ENCODE measurements at regions not wholly inside any gene's neighbourhood (a gene's known extent, or its start where the extent isn't known, plus 50 kb on each side); places are given as distances from the start of the nearest gene placed in this dataset.

DNA sequence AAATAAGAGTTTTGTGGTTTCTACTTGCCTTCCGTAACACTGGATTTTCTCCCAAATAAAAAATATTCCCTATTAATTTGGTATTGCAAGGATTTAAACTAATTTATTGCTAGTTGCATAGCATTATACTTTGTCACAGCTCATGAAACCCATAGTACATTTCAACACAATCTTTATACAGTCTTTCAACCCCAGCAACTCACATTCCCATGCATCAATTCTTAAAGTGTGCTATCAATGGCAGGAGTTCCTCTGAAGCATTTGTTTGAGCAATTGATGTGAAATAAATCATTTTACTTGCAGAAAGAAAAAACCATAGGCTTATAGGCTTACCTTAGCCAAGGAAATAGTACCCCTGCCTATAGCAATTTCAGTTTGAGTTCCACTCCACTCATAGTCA lies 251.9 kb downstream of the PAPSS1 start (continued):
- no peak for TF ChIP-seq E2F8 (IDR thresholded peaks at IDR 0.05; ENCODE audit: low read depth, partially characterized antibody)

- BruUV-seq (replicated peaks): no TSS peak
- no peak for FAIRE-seq
- Histone ChIP-seq H3K4me2 (ENCODE audit: control insufficient read depth, insufficient read depth) (no peak overlapping the region), H4K20me1 (ENCODE audit: control insufficient read depth, insufficient read depth) (no peaks in the 10 kb centered on the region), H3K9me3 (replicated peaks; ENCODE audit: control insufficient read depth, insufficient read depth, low read length) (no peaks in the 10 kb centered on the region), H2AFZ (ENCODE audit: control insufficient read depth, low read depth, low read length) (no peak overlapping the region), H3K4me3 (no peak overlapping the region), H3K27me3 (replicated peaks in 1 of 2; ENCODE audit: control insufficient read depth in 2 of 2, insufficient read depth in 2 of 2, low read length in 1 of 2) (no peaks in the 10 kb centered on the region), H3K9ac (ENCODE audit: control insufficient read depth, insufficient read depth, low read length) (no peak overlapping the region), H3K4me1 (ENCODE audit: control insufficient read depth, insufficient read depth, low read length) (no peaks in the 10 kb centered on the region), H3K27ac (ENCODE audit: control insufficient read depth, insufficient read depth) (no peak overlapping the region), H3K36me3 (ENCODE audit: control insufficient read depth in 2 of 2, insufficient read depth in 2 of 2, low read length in 1 of 2) (no peaks in the 10 kb centered on the region), H3K79me2 (ENCODE audit: control insufficient read depth, insufficient read depth, low read length) (no peaks in the 10 kb centered on the region)
- in situ Hi-C loops (cut with MboI): no loop called here
- intact Hi-C loops (cut with micrococcal nuclease; ENCODE audit: unreplicated experiment): no loop called here
- no peak for TF ChIP-seq CHD4 (IDR thresholded peaks at IDR 0.05)
- TF ChIP-seq TBL1XR1 (IDR thresholded peaks at IDR 0.05; ENCODE audit: low read depth, low read length): no peak
- TF ChIP-seq RUNX3 (IDR thresholded peaks at IDR 0.05; ENCODE audit: low read length): no peak
- TF ChIP-seq MTA3 (IDR thresholded peaks at IDR 0.05; ENCODE audit: borderline replicate concordance, low read length): no peak
- TF ChIP-seq SREBF1 (IDR thresholded peaks at IDR 0.05; ENCODE audit: low read length): no peak
- no peak for TF ChIP-seq ELK1 (IDR thresholded peaks at IDR 0.05; ENCODE audit: low read depth, low read length)
- no peak for TF ChIP-seq USF1 (IDR thresholded peaks at IDR 0.05; ENCODE audit: borderline replicate concordance, extremely low read length, insufficient read depth, low read depth, low read length)
- TF ChIP-seq, protein P1, sequence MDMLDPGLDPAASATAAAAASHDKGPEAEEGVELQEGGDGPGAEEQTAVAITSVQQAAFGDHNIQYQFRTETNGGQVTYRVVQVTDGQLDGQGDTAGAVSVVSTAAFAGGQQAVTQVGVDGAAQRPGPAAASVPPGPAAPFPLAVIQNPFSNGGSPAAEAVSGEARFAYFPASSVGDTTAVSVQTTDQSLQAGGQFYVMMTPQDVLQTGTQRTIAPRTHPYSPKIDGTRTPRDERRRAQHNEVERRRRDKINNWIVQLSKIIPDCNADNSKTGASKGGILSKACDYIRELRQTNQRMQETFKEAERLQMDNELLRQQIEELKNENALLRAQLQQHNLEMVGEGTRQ (IDR thresholded peaks at IDR 0.05; ENCODE audit: borderline replicate concordance, low read depth, low read length): no peak
- no peak for TF ChIP-seq BMI1 (IDR thresholded peaks at IDR 0.05; ENCODE audit: borderline replicate concordance)
- ChIA-PET SMC1A (ENCODE audit: uncharacterized antibody, unreplicated experiment) (interaction anchor here (1.6 kb wide), 1 partner anchor 19 kb away, joined by 3 read pairs; no protein-coding TSS in a partner anchor), CTCF (no interaction called here), POLR2A (no interaction called here), RAD21 (ENCODE audit: unreplicated experiment) (no interaction called here)
- WGBS (ENCODE audit: insufficient coverage, insufficient replicate concordance, low lambda C conversion rate, missing lambda C conversion rate): 16% methylated on average over 3 of the region's 3 CpGs
- DNase-seq (ENCODE audit: low read depth, low spot score): no peak
- ATAC-seq: no peak
Measured at GRCh38 chr4:107467461-107467860, 252.6 kb downstream of the PAPSS1 start.
